DND-41 (cell line): ENCODE measurements at regions not wholly inside any gene's neighbourhood (a gene's known extent, or its start where the extent isn't known, plus 50 kb on each side); places are given as distances from the start of the nearest gene placed in this dataset.

ENCODE experiments used
- ATAC-seq: fragments of 200-7000 bp; cut with Tn5 transposase; 3 replicates; pipeline ENCODE4 v1.9.1; 2021; ENCODE audit warnings: low read depth; ENCODE audit not compliant: insufficient read depth
- DNase-seq: peaks from one replicate; pipeline ENCODE4 v3.0.0-alpha.2; 2020
- H2AFZ ChIP-seq: 2 replicates; pipeline ENCODE4 v1.6.0; 2012; ENCODE audit warnings: low read depth, low read length
- H3K27ac ChIP-seq: 2 replicates; pipeline ENCODE4 v1.5.1; 2012; ENCODE audit warnings: low read length, inconsistent platforms
- H3K27me3 ChIP-seq: fragments of 200-600 bp; sonication (generic); 2 replicates; pipeline ENCODE4 v1.6.0; 2012; ENCODE audit warnings: low read length, mild to moderate bottlenecking, inconsistent platforms; ENCODE audit not compliant: insufficient read depth, poor library complexity
- H3K36me3 ChIP-seq: 2 replicates; pipeline ENCODE4 v1.5.1; 2012; ENCODE audit warnings: low read length, inconsistent platforms; ENCODE audit not compliant: insufficient read depth
- H3K4me1 ChIP-seq: 2 replicates; pipeline ENCODE4 v1.5.1; 2012; ENCODE audit warnings: mild to moderate bottlenecking, low read length; ENCODE audit not compliant: insufficient read depth
- H3K4me2 ChIP-seq: 2 replicates; pipeline ENCODE4 v1.6.0; 2012; ENCODE audit warnings: mild to moderate bottlenecking, moderate library complexity, low read length, inconsistent platforms; ENCODE audit not compliant: insufficient read depth
- H3K4me3 ChIP-seq, 2 experiments: fragments of 200-600 bp in 1 of 2; shearing (Covaris generic) in 1 of 2; 2 replicates each; pipeline ENCODE4 v1.5.1; 2012 to 2016; ENCODE audit warnings: inconsistent platforms in 2 of 2, low read length in 2 of 2, mild to moderate bottlenecking in 2 of 2, low read depth in 1 of 2, moderate library complexity in 1 of 2
- H3K79me2 ChIP-seq: 2 replicates; pipeline ENCODE4 v1.6.0; 2012; ENCODE audit warnings: low read length, inconsistent platforms; ENCODE audit not compliant: insufficient read depth
- H3K9ac ChIP-seq: 2 replicates; pipeline ENCODE4 v1.6.0; 2012; ENCODE audit warnings: low read depth, mild to moderate bottlenecking, inconsistent platforms, low read length, moderate library complexity
- H3K9me3 ChIP-seq: 2 replicates; pipeline ENCODE4 v1.5.1; 2012; ENCODE audit warnings: low read length, moderate library complexity, mild to moderate bottlenecking, inconsistent platforms; ENCODE audit not compliant: insufficient read depth, severe bottlenecking
- H4K20me1 ChIP-seq: 2 replicates; pipeline ENCODE4 v1.6.0; 2012; ENCODE audit warnings: low read length; ENCODE audit not compliant: insufficient read depth
- EZH2 ChIP-seq: IDR thresholded peaks from 3 replicates; pipeline ENCODE4 v1.6.1; 2012; ENCODE audit warnings: borderline replicate concordance, low read depth, mild to moderate bottlenecking, moderate library complexity, low read length, inconsistent platforms; ENCODE audit not compliant: severe bottlenecking
- TF ChIP-seq, protein P1 (sequence below): IDR thresholded peaks from 2 replicates; pipeline ENCODE4 v1.5.1; 2012; ENCODE audit warnings: borderline replicate concordance, low read length, moderate library complexity, mild to moderate bottlenecking; ENCODE audit not compliant: poor library complexity, severe bottlenecking; ENCODE audit errors: extremely low read depth

DNA sequence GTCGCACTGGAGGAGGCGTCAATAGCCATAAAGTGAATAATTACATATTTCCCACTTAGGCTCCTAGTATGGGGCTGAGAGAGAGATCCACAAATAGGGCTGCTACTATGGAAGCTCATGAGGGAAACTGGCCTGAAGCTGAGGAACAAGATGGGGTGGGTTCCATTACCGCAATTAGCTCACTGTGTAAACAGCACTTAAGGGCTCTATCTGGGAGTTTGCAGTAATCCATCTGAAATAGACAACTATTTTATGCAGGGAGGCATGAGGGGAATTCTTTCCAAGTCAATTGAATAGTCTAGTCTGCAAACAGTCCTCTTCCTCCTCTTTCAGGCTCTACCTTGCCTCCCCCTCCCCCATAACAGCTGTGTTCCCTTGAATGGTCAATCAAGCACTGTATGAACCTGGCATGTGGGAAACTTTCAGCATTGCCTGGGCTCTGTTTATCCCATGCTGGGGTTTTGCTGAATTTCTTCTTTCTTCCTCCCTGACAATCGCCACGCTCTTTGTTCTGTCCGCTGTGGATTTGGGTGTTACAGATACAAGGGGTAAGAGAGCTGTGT is 56.1 kb upstream of the MAF start:
- Histone ChIP-seq H3K4me1 (no peaks in the 10 kb centered on the region), H3K36me3 (no peaks in the 10 kb centered on the region), H3K9me3 (no peaks in the 10 kb centered on the region), H3K79me2 (no peaks in the 10 kb centered on the region), H3K4me2 (no peak overlapping the region), H3K27ac (no peak overlapping the region), H2AFZ (no peak overlapping the region), H3K9ac (no peak overlapping the region), H4K20me1 (no peaks in the 10 kb centered on the region), H3K4me3 (no peak overlapping the region), H3K27me3 (no peaks in the 10 kb centered on the region)
- ATAC-seq = no peak
- DNase-seq = no peak
- TF ChIP-seq EZH2 = no peak
- TF ChIP-seq, protein P1, sequence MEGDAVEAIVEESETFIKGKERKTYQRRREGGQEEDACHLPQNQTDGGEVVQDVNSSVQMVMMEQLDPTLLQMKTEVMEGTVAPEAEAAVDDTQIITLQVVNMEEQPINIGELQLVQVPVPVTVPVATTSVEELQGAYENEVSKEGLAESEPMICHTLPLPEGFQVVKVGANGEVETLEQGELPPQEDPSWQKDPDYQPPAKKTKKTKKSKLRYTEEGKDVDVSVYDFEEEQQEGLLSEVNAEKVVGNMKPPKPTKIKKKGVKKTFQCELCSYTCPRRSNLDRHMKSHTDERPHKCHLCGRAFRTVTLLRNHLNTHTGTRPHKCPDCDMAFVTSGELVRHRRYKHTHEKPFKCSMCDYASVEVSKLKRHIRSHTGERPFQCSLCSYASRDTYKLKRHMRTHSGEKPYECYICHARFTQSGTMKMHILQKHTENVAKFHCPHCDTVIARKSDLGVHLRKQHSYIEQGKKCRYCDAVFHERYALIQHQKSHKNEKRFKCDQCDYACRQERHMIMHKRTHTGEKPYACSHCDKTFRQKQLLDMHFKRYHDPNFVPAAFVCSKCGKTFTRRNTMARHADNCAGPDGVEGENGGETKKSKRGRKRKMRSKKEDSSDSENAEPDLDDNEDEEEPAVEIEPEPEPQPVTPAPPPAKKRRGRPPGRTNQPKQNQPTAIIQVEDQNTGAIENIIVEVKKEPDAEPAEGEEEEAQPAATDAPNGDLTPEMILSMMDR = no peak

DNA sequence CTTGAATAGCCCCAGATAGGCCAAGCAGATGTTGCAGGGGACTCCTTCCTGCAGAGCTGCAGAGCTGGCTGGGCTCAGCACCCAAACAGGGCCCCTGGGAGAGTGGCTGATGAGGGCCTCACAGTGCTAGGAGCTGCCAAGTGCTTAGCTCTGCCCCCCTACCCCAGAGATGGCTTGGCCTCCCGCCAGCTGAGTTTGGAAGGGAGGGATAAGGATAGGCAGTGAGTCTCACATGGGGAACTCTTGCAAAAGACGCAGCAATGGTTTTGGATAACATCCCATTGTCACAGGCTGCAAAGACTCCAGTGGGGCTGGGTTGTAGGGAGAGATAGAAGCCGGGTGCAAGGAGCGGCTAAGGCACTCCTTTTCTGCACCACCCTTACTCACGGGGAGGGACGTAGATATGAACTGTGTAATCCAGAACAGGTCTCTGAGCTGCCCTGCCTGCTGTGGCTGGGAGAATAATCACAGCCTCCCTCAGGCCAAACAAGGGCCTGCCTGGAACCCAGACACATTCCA is 52.9 kb upstream of the MAF start:
- no peak for TF ChIP-seq EZH2
- TF ChIP-seq, protein P1 = no peak
- Histone ChIP-seq H3K27ac (no peak overlapping the region), H3K4me2 (no peak overlapping the region), H3K9me3 (no peaks in the 10 kb centered on the region), H3K9ac (no peak overlapping the region), H3K4me3 (no peak overlapping the region), H2AFZ (no peak overlapping the region), H3K4me1 (no peaks in the 10 kb centered on the region), H3K79me2 (no peaks in the 10 kb centered on the region), H3K27me3 (no peaks in the 10 kb centered on the region), H4K20me1 (no peaks in the 10 kb centered on the region), H3K36me3 (no peaks in the 10 kb centered on the region)
- no peak for ATAC-seq
- DNase-seq = no peak

DNA sequence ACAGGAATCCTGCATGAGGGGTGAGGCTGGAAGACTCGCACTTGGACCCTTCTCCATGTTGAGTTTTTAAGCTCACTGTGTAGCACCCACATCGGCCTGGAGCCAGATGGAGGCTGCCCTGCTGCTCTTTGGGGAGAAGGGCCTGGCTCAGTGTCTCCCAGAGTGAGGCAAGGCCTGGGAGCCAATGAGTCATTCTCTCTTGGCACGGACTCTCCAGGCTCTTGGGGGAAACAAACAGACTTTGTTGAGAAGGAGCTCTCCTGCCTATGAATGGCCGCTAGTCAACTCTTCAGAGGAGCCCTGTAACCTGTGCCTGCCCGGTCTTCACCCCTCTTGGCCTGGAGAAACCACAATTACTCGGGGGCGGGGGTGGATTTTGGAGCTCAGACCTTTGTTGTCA is 50.8 kb upstream of the MAF start:
- Histone ChIP-seq H3K4me2 (no peak overlapping the region), H3K27ac (no peak overlapping the region), H3K36me3 (no peaks in the 10 kb centered on the region), H4K20me1 (no peaks in the 10 kb centered on the region), H2AFZ (no peak overlapping the region), H3K27me3 (no peaks in the 10 kb centered on the region), H3K79me2 (no peaks in the 10 kb centered on the region), H3K9me3 (no peaks in the 10 kb centered on the region), H3K4me3 (no peak overlapping the region), H3K4me1 (no peaks in the 10 kb centered on the region), H3K9ac (no peak overlapping the region)
- DNase-seq (no peak), ATAC-seq (no peak)
- no peak for TF ChIP-seq EZH2
- TF ChIP-seq, protein P1 = no peak
